GM19463 (cell line): ENCODE measurements at regions not wholly inside any gene's neighbourhood (a gene's known extent, or its start where the extent isn't known, plus 50 kb on each side); places are given as distances from the start of the nearest gene placed in this dataset.
"Not testable (repeated sequence)": the region's sequence is repeated elsewhere in the genome, so short reads cannot be mapped to it uniquely, and the experiment has no call there.

Experiments
- ATAC-seq: cut with Tn5 transposase; IDR thresholded peaks from one replicate; pipeline ENCODE4 v1.9.1; 2021; ENCODE audit warnings: mild to moderate bottlenecking, moderate library complexity; ENCODE audit not compliant: unreplicated experiment

DNA sequence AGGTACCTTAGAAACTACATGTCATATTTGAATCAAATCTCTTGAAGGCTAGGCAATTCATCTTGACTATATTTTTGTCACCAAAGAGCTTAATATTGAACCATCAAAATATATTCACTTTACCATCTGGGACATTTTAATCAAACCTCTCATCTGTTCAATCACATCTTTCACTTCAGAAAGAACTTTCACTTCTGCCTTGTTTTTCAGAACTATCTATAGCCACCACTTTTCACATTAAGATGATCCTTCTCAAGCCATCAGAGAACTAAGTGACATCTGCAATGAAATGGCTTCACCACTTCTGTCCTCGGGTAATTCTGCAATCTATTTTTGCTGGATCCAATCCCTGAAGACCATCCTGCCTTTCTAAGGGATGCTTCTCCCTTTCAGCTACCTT, 57.8 kb downstream of the OR2B2 start:
- no peak for ATAC-seq

DNA sequence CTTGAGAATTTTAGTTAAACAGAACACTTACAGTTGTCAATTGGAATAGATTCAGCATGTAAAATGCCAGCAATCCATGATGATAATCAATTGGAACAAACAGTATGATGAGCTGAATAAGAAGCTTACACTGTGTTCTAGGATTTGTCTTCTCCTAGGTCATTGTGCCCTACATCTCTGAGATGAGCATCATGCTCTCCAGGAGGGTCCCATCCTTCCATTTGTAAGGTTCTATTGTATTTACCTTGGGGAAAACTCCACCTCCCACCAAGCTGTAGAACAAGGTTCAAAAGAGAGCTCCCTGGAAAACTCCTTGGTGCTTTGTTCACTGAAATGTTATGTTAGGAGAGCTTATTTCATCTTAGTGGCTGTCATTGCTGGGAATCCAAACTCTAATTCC, 60.8 kb downstream of the OR2B2 start:
- no peak for ATAC-seq

DNA sequence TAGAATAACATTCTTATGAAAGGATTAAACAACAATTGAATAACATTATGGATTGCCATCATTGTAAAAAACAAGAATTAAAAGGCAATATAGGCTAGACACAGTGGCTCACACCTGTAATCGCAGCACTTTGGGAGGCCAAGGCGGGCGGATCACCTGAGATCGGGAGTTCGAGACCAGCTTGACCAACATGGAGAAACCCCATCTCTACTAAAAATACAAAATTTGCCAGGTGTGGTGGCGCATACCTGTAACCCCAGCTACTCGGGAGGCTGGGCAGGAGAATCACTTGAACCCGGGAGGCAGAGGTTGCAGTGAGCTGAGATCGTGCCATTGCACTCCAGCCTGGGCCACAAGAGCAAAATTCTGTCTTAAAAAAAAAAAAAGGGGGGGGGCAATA, 63.2 kb downstream of the OR2B2 start:
- ATAC-seq = not testable (repeated sequence)

DNA sequence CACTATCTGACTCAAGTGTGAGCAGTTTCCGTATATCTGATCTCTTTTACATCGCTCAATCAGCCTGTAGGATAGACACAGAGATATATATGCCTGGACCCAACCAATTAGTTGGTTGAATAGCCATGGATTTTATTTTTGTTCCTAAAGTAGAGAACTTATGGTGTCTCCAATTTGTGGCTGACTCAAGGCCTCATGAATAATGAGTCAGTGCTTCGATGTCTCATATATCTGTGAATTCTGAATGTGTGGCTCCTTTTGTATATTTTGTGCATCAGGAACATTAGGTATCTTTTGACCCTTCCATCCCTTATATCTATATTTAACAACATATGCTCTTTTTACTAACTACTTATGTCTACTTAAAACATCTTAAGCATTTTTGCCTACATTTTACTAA, 64.5 kb downstream of the OR2B2 start:
- no peak for ATAC-seq

DNA sequence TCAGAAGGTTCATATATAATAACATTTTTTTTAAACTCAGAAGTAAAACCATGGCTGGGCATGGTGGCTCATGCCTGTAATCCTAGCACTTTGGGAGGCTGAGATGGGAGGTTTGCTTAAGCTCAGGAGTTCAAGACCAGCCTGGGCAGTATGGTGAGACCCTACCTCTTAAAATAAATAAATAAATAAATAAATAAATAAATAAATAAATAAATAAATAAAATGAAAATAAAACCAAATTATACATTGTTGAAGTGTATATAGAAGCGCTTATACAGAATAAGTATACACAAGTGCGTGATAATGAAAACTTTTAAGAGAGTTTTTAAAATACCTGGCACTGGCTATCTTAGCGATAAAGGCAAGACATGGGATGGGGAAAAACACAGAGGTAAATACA, 71.6 kb downstream of the OR2B2 start:
- ATAC-seq = no peak

DNA sequence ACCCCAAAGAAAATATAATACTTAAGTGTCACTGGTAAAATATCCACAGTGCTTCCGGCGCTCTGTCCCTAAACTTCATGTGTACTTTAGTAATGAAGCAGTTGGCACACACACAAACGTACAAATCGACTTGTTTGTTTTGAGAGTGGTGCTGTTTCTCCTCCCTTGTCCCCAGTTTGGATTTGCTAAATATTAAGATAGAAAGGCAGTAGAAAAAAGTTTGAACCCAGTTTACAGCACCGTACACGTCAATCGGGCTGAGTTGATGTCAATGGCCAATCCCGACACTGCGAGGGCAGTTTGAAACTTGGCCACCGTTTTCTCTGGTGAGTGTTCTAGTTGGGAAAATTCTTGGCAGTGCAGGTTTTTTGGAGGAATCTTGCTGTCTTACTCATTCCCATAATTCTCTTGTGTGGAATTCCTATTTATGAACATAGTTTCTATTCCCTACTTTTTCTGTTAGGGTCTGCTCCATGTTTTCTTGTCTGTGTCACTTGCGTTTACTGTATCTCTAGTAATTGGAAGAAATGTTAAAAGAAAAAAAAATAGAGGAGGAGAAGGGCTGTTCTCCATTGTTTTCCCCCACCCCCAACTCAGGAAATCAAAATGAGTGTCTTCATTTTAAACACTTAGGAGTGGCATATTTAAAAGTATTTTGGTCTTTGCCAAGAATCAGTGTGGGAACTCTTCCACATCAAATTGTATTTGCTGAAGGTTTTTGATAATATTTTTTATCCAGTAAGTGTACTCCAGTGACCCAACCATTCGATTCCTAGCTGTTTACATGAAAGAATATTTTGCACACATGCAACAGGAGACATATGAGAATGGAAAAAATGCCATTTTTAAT, 72.3 kb downstream of the OR2B2 start:
- no peak for ATAC-seq

DNA sequence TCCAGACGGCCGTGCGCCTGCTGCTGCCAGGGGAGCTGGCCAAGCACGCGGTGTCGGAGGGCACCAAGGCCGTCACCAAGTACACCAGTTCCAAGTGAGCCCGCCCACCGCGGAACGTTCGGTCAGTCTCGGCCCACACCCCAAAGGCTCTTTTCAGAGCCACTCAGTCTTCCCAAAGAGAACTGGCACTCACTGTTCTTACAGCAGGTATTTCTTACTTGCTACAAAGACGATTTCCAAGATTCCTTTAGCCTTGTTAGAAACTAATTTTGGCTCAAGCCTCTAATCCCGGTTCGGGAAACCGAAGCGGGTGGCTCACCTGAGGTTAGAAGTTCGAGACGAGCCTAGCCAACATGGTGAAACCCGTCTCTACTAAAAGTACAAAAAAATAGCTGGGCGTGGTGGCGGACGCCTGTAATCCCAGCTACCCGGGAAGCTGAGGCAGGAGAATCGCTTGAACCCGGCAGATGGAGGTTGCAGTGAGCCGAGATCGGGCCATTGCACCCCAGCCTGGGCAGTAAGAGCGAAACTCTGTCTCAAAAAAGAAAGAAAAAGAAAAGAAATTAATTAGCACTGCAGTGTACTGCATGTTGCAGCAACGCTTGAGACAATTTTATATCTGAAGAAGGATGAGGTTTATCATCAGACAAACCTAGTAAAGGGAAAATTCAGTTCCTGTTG, 73.1 kb downstream of the OR2B2 start:
- ATAC-seq = no peak

DNA sequence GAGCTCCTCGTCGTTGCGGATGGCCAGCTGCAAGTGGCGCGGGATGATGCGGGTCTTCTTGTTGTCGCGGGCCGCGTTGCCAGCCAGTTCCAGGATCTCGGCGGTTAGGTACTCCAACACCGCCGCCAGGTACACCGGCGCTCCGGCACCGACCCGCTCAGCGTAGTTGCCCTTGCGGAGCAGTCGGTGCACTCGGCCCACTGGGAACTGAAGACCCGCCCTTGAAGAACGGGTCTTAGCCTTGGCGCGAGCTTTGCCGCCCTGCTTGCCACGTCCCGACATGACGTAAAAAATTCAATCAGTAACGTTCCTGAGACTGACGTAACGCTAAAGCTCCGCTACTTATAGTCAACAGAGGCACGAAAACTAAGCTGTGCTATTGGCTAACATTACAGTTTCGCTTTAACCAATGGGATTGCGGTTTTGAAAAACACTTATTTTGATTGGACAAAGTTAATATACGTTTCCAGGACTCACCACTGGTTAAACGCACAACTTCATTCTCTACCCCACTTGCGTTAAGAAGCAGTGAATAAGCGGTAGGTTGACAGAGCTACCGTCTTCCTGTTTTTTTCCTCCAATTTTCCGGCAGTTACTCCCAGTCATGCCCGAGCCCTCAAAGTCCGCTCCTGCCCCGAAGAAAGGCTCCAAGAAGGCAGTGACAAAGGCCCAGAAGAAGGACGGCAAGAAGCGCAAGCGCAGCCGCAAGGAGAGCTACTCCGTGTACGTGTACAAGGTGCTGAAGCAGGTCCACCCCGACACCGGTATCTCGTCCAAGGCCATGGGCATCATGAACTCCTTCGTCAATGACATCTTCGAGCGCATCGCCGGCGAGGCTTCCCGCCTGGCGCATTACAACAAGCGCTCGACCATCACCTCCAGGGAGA, 73.9 kb downstream of the OR2B2 start:
- peak; percentile 68 for ATAC-seq

DNA sequence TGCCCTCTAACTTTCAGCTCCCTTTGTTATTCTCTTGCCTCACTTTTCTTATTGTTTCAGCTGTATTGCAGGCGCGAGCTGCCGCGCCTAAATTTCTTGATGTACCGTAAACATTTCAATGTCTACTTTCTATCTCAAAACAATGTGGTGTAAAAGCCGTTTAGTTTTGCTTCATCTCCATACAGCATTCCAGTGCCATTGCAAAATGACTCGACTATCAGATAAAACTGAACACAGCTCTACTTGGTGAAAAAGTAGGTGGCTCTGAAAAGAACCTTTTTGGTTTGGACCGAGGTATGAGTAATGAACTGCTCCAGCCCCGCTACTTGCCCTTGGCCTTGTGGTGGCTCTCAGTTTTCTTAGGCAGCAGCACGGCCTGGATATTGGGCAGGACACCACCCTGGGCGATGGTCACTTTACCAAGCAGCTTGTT, 74.6 kb downstream of the OR2B2 start:
- no peak for ATAC-seq

DNA sequence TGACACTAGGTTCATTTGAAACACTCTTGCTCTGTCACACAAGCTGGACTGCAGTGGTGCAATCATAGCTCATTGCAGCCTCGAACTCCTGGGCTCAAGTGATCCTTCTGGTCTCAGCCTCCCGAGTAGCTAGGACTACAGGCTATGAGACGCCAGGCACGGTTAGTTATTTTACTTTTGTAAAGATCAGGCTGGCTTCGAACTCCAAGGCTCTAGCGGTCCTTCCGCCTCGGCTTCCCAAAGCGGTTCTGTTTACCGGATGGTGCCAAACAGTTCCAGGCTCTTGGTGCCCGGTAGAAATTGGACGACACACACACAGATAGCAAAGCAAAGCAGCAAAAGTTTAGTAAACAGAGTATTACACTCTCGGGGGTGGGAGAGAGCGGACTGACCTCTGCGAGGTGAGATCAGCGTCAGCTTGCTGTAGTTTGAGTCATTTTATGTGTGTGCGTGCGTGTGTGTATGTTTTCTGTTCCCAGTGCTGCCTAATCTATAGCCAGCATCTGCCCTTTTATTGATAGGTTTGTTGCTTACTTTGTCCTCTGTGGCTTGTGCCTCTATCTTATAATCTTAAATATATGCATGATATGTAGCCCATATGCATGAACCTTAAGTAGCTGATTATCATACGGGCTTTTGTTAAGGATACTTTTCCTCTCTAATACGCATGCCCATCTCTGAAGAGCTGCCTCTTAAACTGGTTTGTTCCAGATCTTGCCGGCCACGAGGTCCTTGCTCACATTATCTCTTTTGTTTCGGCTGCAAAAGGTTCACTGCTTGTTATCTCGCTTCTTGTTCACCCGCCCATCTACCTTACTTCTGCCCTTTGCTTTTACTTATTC, 75.2 kb downstream of the OR2B2 start:
- ATAC-seq = peak; percentile 36

DNA sequence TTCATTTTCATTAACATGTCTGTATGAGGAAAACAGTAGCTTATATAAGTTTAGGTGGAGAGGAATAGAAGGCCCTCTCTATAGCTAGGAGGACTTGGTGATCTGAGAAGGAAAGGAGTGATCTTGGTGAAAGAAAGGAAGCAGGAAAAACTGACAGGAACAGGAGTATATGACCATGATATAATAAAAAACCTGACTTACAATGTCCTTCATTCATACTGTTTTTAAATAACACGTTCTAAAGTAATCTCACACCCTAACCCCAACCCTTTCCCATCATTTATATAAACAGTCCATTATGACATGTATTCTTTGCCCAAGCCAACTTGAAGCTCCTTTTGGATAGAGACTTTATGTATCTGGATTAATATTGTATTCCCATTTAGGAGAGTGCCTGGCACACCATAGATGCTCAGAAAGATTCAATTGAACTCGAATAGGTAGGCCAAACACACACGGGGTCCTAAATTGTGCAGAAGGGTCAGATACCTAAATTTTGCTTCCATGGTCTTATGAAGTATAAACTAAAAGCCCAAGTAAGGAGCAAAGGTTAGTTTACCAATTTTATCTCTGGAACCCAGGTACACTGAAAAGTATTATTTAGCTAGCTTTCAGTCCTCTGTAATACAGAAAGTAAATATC, 75.9 kb downstream of the OR2B2 start:
- no peak for ATAC-seq

DNA sequence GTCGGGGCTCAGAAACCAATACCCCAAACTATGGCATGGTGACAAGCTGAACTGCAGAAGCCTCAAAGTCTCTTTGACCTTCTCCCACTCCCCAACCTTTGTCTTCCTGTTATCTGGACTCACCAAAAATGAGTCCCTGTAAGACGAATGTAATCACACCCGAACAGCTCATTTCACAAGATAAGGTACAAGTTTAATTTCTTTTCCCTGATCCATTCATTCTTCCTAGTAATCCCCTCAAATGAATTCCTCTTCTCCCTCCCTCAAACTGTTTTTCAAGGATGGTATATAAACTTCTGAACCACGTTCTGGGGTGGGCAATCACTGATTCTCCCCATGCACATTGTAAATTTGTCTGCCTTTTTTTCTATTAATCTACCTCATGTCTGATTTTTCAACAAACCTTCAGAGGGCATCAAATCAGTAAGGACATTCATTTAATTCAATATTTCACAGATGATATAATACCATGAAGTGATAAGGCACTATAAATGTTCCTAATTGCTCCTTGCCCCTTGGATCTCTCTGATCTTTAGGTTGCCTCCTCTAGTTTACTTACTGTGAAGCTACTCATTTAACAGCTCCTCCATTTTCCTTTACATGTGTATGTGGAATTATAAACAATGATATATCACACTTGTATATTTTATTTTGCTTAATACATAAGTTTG, 77.2 kb downstream of the OR2B2 start:
- ATAC-seq = no peak

DNA sequence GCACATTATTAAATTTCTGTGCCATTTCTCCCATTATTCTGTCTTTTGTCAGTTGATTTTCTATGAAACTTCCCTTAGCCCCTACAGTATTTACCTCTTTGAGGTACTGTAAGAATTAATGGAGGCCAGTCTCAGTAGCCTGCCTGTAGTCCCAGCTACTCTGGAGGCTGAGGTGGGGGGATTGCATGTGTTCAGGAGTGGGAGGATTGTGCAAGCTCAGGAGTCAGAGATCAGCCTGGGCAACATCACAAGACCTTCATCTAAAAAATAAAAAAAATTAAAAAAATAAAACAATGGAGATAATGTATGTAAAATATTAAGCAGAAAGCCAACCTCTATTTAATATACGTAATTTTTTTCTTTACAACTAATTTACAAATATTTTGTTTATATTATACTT, 77.8 kb downstream of the OR2B2 start:
- no peak for ATAC-seq

DNA sequence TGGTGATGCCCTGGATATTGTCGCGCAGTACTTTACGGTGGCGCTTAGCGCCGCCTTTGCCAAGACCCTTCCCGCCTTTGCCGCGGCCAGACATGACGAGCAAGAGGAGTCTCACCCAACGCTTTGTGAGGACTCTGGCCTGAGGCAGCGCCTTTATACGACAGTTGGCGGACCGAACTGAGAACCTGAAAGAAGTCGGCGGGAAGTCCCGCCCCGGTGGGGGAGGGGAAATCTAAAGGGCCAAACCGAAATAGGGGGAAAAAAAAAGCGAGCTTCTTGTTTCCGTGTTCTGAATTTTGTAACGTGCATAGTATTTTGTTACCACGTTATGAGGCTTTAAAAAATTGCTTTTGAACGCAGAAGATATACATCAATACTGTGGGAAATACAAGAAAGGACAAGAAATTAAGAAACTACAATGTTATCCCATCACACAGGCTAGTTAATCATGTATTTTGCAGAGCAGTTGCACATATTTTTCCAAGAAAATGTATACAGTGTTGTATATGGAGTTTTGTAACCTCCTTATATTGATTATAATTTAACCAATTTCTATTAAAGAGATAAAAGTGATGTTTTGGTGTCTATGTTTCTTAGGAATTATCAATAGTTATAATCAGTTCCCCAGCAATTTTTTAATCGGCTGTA, 80.6 kb downstream of the OR2B2 start:
- peak; percentile 90 for ATAC-seq

DNA sequence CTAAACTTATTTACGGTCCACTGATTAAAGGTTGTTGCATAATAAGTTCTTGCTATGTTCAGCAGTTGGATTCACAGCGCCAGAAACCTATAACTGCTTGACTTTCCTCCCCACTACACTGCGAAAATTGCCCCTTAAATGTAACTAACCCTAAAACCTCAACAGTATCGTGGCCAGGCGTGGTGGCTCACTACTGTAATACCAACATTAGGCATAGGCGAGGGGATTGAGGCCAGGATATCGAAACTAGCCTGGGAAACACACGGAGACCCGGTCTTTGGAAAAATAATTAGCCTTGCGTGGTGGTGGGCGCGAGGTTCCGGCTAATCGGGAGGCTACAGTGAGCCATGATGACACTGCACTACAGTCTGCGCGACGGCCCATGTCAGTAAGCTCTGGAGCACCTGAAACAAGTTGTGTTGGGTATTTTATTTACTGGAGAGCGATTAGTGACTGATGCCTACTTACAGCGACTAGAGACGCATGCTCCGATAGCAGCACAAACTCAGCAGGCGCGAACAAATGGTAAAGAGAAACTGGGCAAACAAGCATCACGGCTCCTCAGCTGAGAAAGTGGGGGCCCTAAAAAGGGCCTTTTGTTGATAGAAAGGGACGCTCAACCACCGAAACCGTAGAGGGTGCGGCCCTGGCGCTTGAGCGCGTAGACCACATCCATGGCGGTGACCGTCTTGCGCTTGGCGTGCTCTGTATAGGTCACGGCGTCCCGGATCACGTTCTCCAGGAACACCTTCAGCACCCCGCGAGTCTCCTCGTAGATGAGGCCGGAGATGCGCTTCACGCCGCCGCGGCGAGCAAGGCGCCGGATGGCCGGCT, 81.4 kb downstream of the OR2B2 start:
- ATAC-seq = peak; percentile 73

DNA sequence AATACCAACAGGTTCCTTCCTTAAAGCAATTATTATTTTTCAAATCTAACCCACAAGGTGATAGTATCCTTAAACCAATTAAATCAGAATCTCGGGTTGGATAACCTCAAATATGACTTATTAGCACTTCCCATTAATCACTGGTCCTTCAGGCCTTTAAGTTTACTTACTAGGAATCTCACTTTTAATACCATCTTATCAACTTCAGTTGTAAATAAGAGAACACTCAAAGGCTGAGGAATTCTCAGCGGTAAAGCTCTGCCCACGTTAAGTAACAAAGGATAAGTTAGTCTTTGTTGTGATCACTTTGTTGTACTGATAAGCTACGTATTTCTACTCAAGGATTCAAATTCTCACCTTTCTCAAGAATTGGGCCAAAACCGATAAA, 82.0 kb downstream of the OR2B2 start:
- ATAC-seq = no peak

DNA sequence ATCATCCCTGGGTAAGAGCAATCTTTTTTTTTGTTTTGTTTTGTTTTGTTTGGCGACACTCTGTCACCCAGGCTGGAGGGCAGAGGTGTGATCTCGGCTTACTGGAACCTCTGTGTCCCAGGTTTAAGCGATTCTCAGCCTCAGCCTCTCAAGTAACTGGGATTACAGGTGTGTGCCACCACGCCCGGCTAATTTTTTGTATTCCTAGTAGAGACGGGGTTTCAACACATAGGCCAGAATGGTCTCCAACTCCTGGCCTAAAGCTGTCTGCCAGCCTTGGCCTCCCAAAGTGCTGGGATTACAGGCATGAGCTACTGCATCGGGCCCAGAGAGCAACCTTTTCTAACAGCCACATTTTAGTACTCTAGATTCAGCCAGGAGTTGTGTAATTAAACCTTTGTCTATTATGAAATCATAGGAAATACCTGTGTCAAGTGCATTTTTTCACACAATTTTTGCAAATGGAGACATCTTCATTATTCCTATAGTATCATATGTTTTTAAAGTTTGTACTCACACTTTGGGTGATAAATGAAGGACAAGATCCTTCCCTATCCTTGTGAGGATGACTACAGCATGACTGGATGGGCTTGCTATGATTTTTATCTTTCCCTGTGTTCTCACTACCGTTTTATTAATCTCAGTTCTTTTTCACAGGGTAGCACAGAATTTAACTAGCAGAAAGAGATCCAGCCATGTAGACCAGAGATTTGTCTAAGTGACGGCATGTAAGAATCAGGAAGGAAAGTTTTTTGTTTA, 82.6 kb downstream of the OR2B2 start:
- ATAC-seq = no peak
